DMS53 (cell line): ENCODE measurements at regions not wholly inside any gene's neighbourhood (a gene's known extent, or its start where the extent isn't known, plus 50 kb on each side); places are given as distances from the start of the nearest gene placed in this dataset.
"Not testable (repeated sequence)": the region's sequence is repeated elsewhere in the genome, so short reads cannot be mapped to it uniquely, and the experiment has no call there.

ENCODE experiments used
- DNase-seq: peaks from one replicate; lab custom pipeline; 2025; lab: John Stamatoyannopoulos, UW

DNA sequence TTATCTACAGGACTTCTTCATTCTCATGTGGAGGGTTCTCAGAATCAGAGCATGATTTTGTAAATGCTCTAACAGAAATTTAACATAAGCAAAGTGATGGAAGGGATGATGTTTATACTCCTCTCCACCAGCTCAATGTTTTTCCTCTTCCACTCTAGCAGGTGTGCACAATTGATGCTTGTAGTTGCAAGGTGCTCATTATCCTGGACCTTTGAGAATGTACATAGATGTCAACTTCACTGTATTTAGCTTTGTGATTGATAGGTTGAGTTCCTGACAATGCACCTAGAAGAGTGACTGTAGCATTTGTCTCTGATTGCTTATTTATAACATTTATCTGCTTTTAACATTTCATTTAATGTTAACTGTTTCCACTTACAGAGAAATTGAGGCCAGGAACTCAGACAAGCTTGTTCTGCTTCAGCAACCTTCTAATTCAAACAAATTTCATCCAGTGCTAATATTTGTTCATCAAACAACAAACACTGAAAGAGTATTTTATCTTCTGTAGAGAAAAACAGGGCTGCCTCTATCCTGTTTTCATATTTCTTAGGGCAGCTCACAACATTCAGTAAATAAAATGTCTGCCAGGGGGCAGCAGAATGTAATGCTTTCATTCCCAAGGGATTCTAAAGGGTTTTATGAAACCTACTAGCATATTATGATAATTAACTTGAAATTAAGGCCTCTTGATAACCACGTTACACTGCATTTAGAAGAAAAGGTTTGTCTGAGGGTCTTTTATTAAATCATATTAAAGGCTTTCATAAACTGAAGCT lies 127.9 kb upstream of the NOL4 start:
- peak; percentile 89 for DNase-seq

DNA sequence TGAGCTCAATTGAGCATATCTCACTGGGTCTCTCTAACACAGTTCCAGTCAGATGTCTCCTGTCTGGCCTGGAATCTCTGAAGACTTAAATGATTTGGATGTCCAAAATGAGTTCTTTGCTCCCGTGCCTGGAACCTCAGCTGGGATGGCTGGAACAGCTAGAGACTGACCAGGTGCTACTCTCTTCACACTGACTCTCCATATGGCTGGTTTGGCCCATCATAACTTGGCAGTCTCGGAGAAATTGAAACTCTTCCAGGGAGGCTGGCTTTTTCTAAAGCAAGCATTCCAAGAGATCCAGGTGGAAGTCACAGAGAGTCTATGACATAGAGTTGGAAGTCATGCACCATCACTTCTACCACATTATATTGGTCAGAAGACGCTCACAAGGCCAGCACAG lies 129.6 kb upstream of the NOL4 start:
- no peak for DNase-seq

DNA sequence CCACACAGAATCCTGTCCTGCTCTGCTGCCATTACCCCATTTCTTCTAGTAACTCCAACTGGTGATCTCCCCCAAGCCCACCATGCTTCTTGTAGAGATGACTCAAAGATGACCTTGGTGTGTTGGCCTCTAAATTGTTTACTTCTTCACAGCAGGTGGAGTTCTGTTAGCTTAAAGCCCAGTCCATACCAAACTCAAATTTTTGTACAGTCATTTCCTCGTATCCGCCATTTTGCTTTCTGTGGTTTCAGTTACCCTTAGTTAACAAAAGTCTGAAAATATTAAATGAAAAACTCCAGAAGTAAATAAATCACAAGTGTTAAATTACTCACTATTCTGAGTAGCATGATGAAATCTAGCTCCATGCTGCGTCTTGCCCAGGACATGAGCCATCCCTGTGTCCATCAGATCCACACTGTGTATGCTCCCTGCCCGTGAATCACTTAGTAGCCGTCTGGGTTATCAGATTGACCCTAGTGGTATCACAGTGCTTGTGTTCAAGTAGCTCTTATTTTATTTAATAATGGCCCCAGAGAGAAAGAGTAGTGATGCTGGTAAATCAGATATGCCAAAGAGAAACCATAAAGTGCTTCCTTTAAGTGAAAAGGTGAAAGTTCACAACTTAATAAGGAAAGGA lies 133.3 kb upstream of the NOL4 start:
- DNase-seq = peak; percentile 8

DNA sequence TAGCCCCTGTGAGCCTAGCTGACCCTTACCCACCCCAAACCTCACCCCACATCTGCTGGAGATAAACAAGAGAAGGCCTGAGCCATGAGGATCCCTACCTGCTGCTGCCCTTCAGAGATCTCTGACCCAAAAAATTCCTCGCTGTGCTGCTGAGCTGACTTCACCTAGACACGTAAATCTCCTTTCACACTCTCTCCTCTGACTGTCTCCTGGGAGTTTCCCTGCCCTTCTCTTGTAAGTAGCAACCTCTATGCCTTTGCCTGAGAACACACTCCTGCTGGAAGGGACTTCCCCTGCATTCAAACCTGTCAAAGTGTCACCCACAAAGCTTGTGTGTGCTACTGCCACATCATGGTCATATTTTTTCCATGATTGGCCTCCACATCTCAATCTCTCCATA lies 134.2 kb upstream of the NOL4 start:
- DNase-seq = peak; percentile 10

DNA sequence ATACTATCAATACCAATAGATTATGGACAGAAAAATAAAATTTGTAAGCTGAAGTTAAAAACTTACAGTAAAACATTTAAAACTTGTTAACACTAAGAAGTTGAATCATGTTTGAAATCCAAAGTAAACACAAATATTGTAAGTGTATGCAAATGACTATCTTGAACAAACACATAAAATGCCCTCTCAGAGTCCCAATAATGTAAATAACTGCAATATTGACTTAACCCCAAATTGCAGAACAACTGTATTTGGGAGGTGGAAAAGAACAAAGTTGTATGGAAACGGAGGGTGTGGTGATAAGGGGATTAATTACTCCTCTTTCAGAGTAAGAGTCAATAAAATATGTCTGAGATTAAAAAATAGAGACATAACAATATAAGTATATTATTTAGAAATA lies 140.0 kb upstream of the NOL4 start:
- peak; percentile 37 for DNase-seq

DNA sequence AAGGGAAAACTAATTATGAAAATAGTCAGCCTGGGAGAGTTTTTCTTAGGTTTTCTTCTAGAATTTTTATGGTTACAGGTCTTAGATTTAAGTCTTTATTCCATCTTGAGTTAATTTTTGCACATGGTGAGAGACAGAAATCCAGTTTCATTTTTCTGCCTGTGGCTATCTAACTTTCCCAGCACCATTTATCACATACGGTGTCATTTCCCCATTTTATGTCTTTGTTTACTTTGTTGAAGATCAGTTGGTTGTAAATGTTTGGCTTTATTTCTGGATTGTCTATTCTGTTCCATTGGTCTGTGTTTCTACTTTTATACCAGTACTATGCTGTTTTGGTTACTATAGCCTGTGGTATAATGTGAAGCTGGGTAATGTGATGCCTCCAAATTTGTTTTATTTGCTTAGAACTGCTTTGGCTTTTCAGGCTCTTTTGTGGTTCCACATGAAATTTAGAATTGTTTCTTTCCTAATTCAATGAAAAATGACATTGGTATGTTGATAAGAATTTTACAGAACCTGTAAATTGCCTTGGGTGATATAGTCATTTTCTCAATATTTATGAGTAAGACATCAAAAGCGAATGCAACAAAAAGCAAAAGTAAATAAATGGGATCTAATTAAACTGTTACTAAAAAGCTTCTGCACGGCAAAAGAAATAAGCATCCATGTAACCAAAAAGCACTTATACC lies 146.1 kb upstream of the NOL4 start:
- DNase-seq = no peak

DNA sequence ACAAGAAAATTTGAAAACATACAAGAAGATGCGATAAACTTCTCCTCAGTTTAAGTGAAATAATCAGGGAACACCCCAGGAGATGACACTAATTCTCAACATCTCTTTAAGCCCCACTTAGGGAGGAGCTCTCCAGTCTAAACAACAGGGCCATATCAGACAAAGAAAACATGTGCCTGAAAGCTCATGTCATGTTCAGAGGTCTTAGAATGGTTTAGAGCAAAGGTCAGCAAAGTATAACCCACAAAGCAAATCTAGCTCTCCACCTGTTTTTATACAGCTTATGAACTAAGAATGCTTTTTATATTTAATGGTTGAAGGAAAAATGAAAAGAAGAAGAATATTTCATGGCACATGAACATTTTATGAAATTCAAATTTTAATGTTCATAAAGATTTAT lies 155.6 kb upstream of the NOL4 start:
- DNase-seq = no peak

DNA sequence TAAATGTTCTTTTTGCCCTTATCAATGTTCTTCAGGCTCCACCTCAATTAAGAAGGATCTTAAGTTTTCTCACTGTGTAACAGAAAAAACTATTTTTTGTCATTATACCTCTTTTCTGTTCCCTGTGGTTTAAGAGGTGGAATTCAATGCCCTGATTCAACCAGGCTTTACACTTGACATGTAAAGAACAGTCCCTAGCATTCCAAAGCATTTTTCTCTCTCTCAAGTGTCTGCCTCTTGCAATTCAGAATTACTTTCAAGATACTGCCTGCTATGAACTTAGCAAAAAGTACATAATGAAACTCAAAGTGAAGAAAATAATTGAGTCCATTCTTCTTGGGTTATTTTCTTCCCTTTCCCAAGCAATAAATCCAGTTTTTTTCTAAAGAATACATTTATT lies 160.6 kb upstream of the NOL4 start:
- no peak for DNase-seq

DNA sequence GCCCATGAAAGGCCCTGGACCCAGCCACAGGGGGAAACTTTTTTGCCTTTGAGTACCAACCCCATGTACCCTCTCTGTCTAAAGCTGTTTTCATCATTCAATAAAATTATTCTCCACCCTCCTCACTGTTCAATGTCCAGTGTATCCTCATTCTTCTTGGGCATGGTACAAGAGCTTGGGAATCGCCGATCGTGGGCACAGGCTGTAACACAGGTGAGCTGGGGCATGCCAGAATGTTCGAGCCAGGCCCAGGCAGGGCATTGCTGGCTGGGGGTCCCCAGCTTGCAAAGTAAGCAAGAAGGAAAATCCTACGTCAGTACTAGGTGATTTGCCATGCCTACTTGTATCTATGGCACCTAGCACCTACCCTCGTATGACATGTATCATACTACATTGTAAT lies 162.1 kb upstream of the NOL4 start:
- DNase-seq = no peak

DNA sequence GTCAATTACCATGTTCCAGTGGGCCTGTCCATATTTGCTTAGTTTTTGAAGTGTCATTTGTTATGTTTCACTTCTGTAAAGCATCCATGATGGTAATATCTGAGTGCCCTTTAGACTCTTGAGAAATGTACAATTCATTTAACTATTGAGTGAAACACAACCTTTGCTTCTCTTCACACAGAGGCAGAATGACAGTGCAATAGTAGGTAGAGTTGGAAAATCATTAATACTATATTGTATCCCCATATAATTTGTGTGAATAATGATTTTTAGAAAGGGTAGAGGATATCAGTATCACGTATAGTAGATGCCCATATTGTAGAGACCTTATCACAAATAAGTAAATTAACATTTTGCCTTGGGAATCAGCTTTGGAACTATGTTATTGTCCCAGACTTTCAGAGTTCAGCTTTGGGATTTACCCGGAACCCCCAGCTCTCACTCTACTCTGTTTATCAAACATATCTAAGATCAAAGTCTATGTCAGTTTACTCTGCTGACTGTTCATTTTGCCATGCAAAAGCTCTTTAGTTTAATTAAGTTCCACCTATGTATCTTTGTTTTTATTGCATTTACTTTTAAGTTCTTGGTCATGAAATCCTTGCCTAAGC lies 172.7 kb upstream of the NOL4 start:
- peak; percentile 36 for DNase-seq

DNA sequence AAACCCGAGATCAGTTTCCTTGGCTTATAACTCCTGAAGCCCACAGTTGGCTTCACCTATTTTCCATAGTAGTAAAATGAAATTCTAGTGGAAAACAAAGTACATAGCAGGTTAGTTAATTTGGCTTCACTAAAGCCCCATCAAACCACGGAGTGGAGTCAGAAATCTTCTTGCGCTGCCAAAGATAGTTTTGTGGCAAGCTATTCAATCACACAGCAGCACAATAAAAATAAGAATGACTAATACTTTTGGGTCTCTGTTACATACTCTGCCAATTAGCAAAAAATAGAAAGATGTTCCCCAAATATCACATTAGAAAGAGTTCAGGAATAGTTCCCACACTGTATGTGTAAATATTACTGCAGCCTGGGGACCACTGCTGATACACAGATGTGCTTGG lies 175.2 kb upstream of the NOL4 start:
- DNase-seq = no peak

DNA sequence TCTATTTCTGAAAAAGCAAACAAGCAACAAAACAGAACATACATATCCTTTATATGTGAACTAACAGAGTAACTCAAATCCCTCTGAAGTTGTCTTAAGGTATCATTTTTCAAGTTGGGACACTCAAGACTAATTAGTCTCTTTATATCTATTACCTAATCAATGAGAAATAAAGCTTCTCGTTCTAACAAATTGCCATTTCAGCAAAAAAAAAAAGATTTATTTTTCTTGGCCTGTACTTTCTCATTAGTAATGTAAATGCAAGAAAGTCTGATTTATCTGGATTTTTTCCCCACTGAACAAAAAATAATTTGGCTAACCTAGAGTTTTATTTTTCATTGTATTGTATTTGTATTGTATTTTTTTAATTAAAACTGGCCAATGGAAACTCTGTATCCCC lies 176.1 kb upstream of the NOL4 start:
- DNase-seq = no peak

DNA sequence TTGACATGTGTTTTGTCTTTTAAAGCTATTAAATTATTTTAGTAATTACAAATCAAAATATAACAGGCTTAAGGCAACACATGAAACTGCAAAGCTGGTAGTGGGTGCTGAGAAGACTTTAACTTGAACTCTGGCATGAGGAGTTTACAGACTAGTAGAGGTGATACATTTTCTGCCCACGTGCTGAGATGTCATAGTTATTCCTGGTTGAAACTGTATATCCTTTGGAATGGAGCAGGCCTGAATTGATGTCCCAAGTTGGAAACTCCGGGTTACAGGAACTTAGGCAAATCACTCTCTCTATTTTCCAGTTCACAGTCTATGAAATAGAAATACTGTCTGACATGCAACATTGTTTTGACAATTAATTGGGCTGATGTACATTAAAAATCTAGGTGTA lies 177.1 kb upstream of the NOL4 start:
- DNase-seq = no peak

DNA sequence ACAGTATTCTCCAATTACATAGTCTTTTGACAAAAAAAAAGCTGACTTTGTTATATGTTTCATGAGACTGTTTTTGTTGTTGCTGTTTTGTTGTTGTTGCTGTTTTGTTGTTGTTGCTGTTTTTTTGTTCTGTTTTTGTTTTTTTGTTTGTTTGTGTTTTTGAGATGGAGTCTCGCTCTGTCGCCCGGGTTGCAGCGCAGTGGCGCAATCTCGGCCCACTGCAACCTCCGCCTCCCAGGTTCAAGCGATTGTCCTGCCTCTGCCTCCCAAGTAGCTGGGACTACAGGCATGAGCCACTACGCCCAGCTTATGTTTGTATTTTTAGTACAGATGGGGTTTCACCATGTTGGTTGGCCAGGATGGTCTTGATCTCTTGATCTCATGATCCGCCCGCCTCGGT lies 182.8 kb upstream of the NOL4 start:
- DNase-seq = not testable (repeated sequence)

DNA sequence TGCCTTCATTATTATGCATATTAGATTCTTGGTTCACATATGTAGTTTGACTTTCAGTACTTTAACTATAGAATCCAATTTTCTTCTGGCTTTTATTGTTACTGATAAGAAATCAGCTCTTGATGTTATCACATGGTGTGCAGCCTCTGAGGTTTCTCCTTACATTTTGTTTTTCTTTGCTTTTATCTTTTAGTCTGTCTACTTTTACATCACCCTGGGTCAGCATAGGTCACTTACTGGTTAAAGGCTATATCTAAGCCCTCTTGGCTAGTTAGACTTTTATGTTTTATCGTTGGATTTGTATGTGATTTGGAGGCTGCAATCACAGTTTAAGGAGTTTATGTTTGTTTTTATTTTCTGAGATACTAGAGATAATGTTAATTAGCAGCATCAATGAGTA lies 187.2 kb upstream of the NOL4 start:
- DNase-seq = no peak

DNA sequence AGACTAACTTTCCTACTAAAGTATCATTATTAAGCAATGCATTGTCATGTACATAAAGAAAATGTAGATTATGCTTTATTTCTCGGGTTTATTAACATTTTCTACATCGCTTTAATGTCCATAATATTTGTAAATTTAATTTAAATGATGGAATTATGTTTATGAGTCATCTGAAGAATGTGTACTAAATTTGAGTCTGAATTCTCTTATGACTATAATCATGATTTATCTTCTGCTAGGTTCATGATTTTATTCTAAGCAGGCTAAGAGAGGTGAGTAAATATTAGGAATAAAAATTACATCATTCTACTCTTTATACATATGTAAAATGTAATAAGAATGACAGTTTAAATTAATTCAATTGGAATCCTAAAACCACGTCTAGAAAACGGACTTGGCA lies 206.3 kb upstream of the NOL4 start:
- DNase-seq = no peak

DNA sequence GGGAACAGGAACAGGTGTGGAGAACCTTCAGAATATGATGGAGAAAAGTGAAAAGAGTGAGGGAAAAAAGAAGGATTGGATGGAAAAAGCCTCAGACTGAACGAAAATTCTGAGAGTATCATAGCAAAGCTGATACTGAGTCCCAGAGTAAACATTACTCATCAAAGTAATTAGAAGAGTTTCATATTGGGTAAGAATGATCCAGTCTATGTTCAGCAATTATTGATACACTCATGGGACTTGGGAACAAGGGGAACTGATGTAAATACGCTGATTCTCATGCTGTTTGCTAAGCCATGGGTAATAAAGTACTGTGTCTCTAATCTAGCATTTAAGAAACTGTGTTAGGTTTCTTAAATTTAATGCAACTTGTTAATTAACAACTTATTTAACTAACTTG lies 219.9 kb upstream of the NOL4 start:
- DNase-seq = peak; percentile 18

DNA sequence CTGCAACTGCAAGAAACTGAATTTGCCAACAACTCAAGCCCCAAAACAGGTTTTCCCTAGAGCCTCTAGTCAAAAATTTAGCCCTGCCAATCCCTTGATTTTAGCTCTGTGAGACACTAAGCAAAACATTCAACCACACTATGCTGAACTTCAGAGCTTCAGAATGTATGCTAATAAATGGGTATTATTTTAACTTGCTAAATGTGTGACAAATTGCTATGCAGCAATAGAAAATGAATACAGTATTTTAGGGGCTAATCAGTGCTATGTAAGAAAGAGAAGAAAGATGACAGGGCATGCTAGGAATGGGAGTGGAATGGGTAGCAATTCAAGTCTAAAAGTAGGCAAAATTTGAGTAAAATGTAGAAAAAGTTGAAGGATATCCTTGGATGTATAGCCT lies 223.9 kb upstream of the NOL4 start:
- DNase-seq = no peak

DNA sequence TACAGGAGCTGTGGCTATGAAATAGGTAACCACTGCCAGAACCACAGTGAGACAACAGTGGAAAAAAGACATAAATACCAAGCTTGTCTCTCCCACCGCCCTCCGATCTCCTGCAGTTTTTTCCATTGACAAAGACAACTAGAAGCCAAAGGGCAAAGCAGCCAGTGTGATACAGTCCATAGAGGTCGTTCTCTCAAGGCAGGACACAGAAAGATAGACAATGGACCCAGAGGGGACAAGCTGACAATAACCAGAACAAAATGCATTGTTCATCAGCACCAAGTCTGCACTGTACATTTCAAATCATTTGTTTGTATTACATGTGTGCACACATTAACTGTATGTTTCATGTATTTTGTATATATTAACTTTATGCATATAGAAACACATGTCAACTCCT lies 233.0 kb upstream of the NOL4 start:
- DNase-seq = no peak

DNA sequence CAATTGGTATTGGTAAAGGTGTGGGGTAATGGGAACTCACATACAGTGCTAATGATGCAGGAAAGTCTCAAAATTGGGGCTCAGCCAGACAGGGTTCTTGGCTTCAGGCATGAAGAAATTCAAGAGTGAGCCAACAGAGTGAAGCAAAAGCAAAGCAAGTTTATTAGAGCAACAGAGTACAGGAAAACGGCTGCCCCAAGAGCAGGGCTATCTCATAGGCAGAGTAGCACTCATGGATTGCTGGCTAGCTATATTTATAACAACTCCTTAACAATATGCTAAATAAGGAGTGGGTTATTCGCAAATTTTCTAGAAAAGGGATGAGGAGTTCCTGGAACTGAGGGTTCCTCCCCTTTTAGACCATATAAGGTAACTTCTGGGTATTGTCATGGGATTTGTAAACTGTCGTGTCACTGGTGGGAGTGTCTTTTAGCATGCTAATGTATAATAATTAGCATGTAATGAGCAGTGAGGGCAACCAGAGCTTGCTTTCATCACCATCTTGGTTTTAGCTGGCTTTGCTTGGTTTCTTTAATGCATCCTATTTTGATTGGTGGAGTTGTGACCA lies 233.8 kb upstream of the NOL4 start:
- no peak for DNase-seq

DNA sequence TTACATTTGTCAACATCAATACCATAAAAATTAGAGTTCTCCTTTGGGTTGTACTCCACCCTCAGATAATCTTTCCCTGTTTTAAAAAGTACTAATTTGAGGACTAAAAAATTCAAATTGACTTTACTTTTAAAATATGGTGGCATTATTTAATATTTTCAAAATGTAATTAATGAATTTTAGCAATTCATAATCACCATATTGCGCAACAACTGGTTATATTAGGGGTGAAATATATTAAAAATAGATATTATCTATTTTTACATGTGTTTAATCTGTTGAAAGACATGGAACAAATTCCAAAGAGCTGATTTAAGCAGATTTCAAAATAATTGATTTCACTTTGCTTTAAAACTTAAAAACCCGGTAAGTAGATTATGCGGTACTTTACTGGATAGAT lies 236.6 kb upstream of the NOL4 start:
- DNase-seq = no peak

DNA sequence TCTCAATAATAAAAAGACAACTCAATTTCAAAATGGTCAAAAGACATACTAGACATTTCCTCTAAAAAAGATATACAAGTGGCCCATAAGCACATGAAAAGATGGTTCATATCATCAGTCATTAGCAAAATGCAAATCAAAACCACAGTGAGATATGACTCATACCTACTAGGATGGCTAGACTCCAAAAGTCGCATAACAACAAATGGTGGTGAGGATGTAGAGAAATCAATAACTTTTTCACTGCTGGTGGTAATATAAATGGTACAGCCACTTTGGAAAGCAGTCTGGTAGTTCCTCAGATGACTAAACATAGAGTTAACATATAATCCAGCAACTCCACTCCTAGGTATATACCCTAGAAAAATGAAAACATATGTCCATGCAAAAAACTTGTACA lies 242.3 kb upstream of the NOL4 start:
- DNase-seq = peak; percentile 14
